ENCODE measurements at regions not wholly inside any gene's neighbourhood (a gene's known extent, or its start where the extent isn't known, plus 50 kb on each side); places are given as distances from the start of the nearest gene placed in this dataset.

- no peak for ATAC-seq
- H3K4me1 ChIP-seq = no peaks in the 10 kb centered on the region
- no peaks in the 10 kb centered on the region for H3K9me3 ChIP-seq
- H3K4me3 ChIP-seq = no peak overlapping the region
- no peaks in the 10 kb centered on the region for H3K27me3 ChIP-seq
- no peak for DNase-seq
- no peak for TF ChIP-seq CTCF (IDR thresholded peaks at IDR 0.05)
- intact Hi-C loops (cut with DNase I) = no loop called here
- H3K27ac ChIP-seq = no peak overlapping the region
- no peaks in the 10 kb centered on the region for H3K36me3 ChIP-seq
These were observed 225.0 kb downstream of the BUB3 start for GRCh38 chr10:123379156-123379555.

- H3K27me3 ChIP-seq = no peaks in the 10 kb centered on the region
- ATAC-seq (peak; percentile 49), DNase-seq (no peak)
- no peak overlapping the region for H3K4me3 ChIP-seq
- no peaks in the 10 kb centered on the region for H3K36me3 ChIP-seq
- no peaks in the 10 kb centered on the region for H3K4me1 ChIP-seq
- H3K27ac ChIP-seq = no peak overlapping the region
- intact Hi-C loops (cut with DNase I) = no loop called here
- peaks cover 0 to 6% of the 10 kb centered on the region in 2 donors for H3K9me3 ChIP-seq
- peak in 1 of 2 donors; percentile 27 for TF ChIP-seq CTCF (IDR thresholded peaks at IDR 0.05)
These were observed 226.4 kb downstream of the BUB3 start for GRCh38 chr10:123380491-123381085.

GRCh38 chr10:123381224-123381623, 227.0 kb downstream of the BUB3 start:
- intact Hi-C loops (cut with DNase I) = no loop called here
- no peak for ATAC-seq
- no peak for TF ChIP-seq CTCF (IDR thresholded peaks at IDR 0.05)

GRCh38 chr10:123382491-123382890, 228.3 kb downstream of the BUB3 start:
- Histone ChIP-seq H3K27ac (no peak overlapping the region), H3K4me3 (no peak overlapping the region), H3K4me1 (no peaks in the 10 kb centered on the region), H3K9me3 (peaks cover 0 to 21% of the 10 kb centered on the region in 2 donors), H3K36me3 (no peaks in the 10 kb centered on the region), H3K27me3 (no peaks in the 10 kb centered on the region)
- TF ChIP-seq CTCF (IDR thresholded peaks at IDR 0.05) = no peak
- intact Hi-C loops (cut with DNase I) = no loop called here
- no peak for ATAC-seq
- no peak for DNase-seq

More at GRCh38 chr10:123381224-123381623, 227.0 kb downstream of the BUB3 start:
- no peaks in the 10 kb centered on the region for H3K36me3 ChIP-seq
- H3K4me3 ChIP-seq = no peak overlapping the region
- no peak for DNase-seq
- H3K9me3 ChIP-seq = peaks cover 0 to 12% of the 10 kb centered on the region in 2 donors
- no peaks in the 10 kb centered on the region for H3K4me1 ChIP-seq
- H3K27me3 ChIP-seq = no peaks in the 10 kb centered on the region
- no peak overlapping the region for H3K27ac ChIP-seq

GRCh38 chr10:123385508-123386080, 231.4 kb downstream of the BUB3 start:
- Histone ChIP-seq H3K4me3 (no peak overlapping the region), H3K4me1 (no peaks in the 10 kb centered on the region), H3K27ac (no peak overlapping the region), H3K36me3 (no peaks in the 10 kb centered on the region), H3K9me3 (peaks cover 0 to 24% of the 10 kb centered on the region in 2 donors), H3K27me3 (no peaks in the 10 kb centered on the region)
- ATAC-seq (no peak), DNase-seq (no peak)
- intact Hi-C loops (cut with DNase I) = no loop called here
- TF ChIP-seq CTCF (IDR thresholded peaks at IDR 0.05) = no peak

Data from left lung (tissue), 4 donors.